WTC11 (cell line): ENCODE measurements at regions not wholly inside any gene's neighbourhood (a gene's known extent, or its start where the extent isn't known, plus 50 kb on each side); places are given as distances from the start of the nearest gene placed in this dataset.

Source experiments
- ATAC-seq: fragments of 200-7000 bp; cut with Tn5 transposase; 2 replicates; pipeline ENCODE4 v1.10.0; 2021; ENCODE audit warnings: mild to moderate bottlenecking, moderate library complexity
- CTCF ChIA-PET: fragments of 300-600 bp; sonication (Branson Sonifier 250); formaldehyde crosslinking; loops from one replicate; lab custom pipeline; 2021; ENCODE audit warnings: antibody characterized with exemption; lab: Charles Lee
- POLR2A ChIA-PET: fragments of 350-600 bp; sonication (Branson Sonifier 250); formaldehyde crosslinking; loops from one replicate; lab custom pipeline; 2021; ENCODE audit warnings: antibody characterized with exemption; lab: Charles Lee
- DNase-seq: peaks from one replicate; pipeline ENCODE4 v3.0.0; 2021; ENCODE audit warnings: low spot score
- H3K27ac Mint-ChIP-seq: 2 replicates; pipeline ENCODE4 v1.8.0; 2021; ENCODE audit warnings: mixed read lengths
- H3K27me3 Mint-ChIP-seq: 2 replicates; pipeline ENCODE4 v1.8.0; 2021; ENCODE audit warnings: low read depth, mild to moderate bottlenecking, moderate library complexity, mixed read lengths
- H3K36me3 Mint-ChIP-seq: 2 replicates; pipeline ENCODE4 v1.8.0; 2021; ENCODE audit warnings: mixed read lengths
- H3K4me1 Mint-ChIP-seq: 2 replicates; pipeline ENCODE4 v1.8.0; 2022; ENCODE audit warnings: mixed read lengths
- H3K4me3 Mint-ChIP-seq: 2 replicates; pipeline ENCODE4 v1.8.0; 2021; ENCODE audit warnings: mild to moderate bottlenecking, moderate library complexity, mixed read lengths
- H3K9me3 Mint-ChIP-seq: 2 replicates; pipeline ENCODE4 v1.8.0; 2021; ENCODE audit warnings: mixed read lengths
- CREB1 ChIP-seq: sonication (generic); formaldehyde crosslinking; IDR thresholded peaks from 2 replicates; pipeline ENCODE4 v1.8.0; 2023; ENCODE audit warnings: mild to moderate bottlenecking, missing genetic modification reagents
- GTF2I ChIP-seq: fragments of 250-450 bp; sonication (Bioruptor Pico); conservative IDR thresholded peaks from 2 replicates; pipeline ENCODE4 v1.4.0; 2021; ENCODE audit warnings: mild to moderate bottlenecking
- JUN ChIP-seq: sonication (generic); formaldehyde crosslinking; IDR thresholded peaks from 2 replicates; pipeline ENCODE4 v1.8.0; 2023; ENCODE audit warnings: mild to moderate bottlenecking, missing genetic modification reagents
- MYBL2 ChIP-seq: sonication (generic); formaldehyde crosslinking; IDR thresholded peaks from 2 replicates; pipeline ENCODE4 v1.8.1; 2023; ENCODE audit warnings: mild to moderate bottlenecking, moderate library complexity, missing genetic modification reagents
- NFE2L1 ChIP-seq: sonication (generic); formaldehyde crosslinking; IDR thresholded peaks from 2 replicates; pipeline ENCODE4 v1.8.1; 2023; ENCODE audit warnings: missing genetic modification reagents
- OVOL2 ChIP-seq: fragments of 250-450 bp; sonication (Bioruptor Pico); IDR thresholded peaks from 2 replicates; pipeline ENCODE4 v1.9.0; 2021; ENCODE audit warnings: mild to moderate bottlenecking, borderline replicate concordance
- SP1 ChIP-seq: sonication (generic); formaldehyde crosslinking; conservative IDR thresholded peaks from 2 replicates; pipeline ENCODE4 v1.8.1; 2022; ENCODE audit warnings: missing genetic modification reagents
- TEAD4 ChIP-seq: sonication (generic); formaldehyde crosslinking; IDR thresholded peaks from 2 replicates; pipeline ENCODE4 v1.8.0; 2022; ENCODE audit warnings: mild to moderate bottlenecking, missing genetic modification reagents
- TP53 ChIP-seq: sonication (generic); formaldehyde crosslinking; IDR thresholded peaks from 2 replicates; pipeline ENCODE4 v1.8.1; 2023; ENCODE audit warnings: mild to moderate bottlenecking, missing genetic modification reagents
- ZNF121 ChIP-seq: sonication (generic); formaldehyde crosslinking; IDR thresholded peaks from 2 replicates; pipeline ENCODE4 v1.8.0; 2023; ENCODE audit warnings: missing genetic modification reagents
- ZNF138 ChIP-seq: sonication (generic); formaldehyde crosslinking; conservative IDR thresholded peaks from 2 replicates; pipeline ENCODE4 v1.8.1; 2022; ENCODE audit warnings: mild to moderate bottlenecking, moderate library complexity, missing genetic modification reagents
- ZNF423 ChIP-seq: fragments of 250-450 bp; sonication (Bioruptor Pico); IDR thresholded peaks from 2 replicates; pipeline ENCODE4 v2.1.2; 2022; ENCODE audit warnings: mild to moderate bottlenecking, moderate library complexity
- TF ChIP-seq, protein P1 (sequence below): fragments of 250-450 bp; sonication (Bioruptor Pico); IDR thresholded peaks from 2 replicates; pipeline ENCODE4 v1.8.0; 2021; ENCODE audit warnings: mild to moderate bottlenecking
- TF ChIP-seq, protein P2 (sequence below): sonication (generic); formaldehyde crosslinking; IDR thresholded peaks from 2 replicates; pipeline ENCODE4 v1.8.0; 2022; ENCODE audit warnings: mild to moderate bottlenecking, missing genetic modification reagents
- TF ChIP-seq, protein P3 (sequence below): sonication (generic); formaldehyde crosslinking; IDR thresholded peaks from 2 replicates; pipeline ENCODE4 v1.8.0; 2023; ENCODE audit warnings: mild to moderate bottlenecking, missing genetic modification reagents
- TF ChIP-seq, protein P4 (sequence below): sonication (generic); formaldehyde crosslinking; conservative IDR thresholded peaks from 2 replicates; pipeline ENCODE4 v1.8.1; 2023; ENCODE audit warnings: mild to moderate bottlenecking, low read depth, missing genetic modification reagents, moderate library complexity
- TF ChIP-seq, protein P5 (sequence below): sonication (generic); formaldehyde crosslinking; IDR thresholded peaks from 2 replicates; pipeline ENCODE4 v1.8.1; 2022; ENCODE audit warnings: missing genetic modification reagents, borderline replicate concordance
- TF ChIP-seq, protein P6 (sequence below): sonication (generic); formaldehyde crosslinking; IDR thresholded peaks from 2 replicates; pipeline ENCODE4 v1.8.0; 2023; ENCODE audit warnings: missing genetic modification reagents
- TF ChIP-seq, protein P7 (sequence below): fragments of 250-450 bp; sonication (Bioruptor Pico); IDR thresholded peaks from 2 replicates; pipeline ENCODE4 v1.9.0; 2021; ENCODE audit warnings: mild to moderate bottlenecking

DNA sequence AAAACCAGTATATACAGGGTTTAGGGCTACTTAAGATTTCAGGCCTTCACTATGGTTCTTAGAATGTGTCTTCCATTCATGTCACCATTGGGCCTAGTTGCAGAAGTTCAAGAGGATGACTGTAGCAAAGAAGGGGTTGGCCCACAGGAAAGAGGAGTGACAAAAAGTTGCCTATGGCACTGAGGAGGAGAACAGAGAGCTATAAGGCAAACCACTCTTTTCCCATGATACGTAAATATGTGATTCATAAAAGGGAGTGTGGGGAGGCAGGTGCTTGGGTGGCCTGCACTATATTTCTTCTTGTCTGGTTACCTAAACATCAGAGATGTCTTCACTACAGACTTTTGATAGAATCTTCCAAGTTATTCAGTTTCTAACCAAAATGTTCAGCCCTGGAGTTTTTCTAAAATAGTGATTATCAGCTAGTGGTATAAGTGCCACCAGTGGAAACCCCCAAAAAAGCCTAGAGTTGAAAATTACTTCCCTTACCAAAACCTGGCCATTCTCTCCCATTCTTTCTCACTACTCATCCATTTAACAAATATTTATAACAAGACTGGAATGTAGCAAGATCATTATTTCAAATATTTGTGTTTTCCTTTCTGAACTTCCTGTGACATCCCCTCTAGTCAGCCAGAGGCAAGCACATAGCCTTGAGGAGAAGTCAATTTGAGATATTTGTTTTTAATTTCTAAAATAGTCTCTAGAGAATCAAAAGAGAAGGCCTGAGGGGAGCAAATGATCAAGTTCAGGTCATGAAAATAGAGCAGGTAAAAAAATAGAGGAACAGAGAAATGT lies 367.4 kb downstream of the EFNA5 start:
- H3K9me3 Mint-ChIP-seq: no peaks in the 10 kb centered on the region
- DNase-seq (no peak), ATAC-seq (no peak)
- no peaks in the 10 kb centered on the region for H3K36me3 Mint-ChIP-seq
- peaks cover 8% of the 10 kb centered on the region for H3K4me1 Mint-ChIP-seq
- H3K27me3 Mint-ChIP-seq: no peaks in the 10 kb centered on the region
- H3K27ac Mint-ChIP-seq: no peak overlapping the region
- ChIA-PET POLR2A (no interaction called here), CTCF (no interaction called here)
- TF ChIP-seq, protein P1, sequence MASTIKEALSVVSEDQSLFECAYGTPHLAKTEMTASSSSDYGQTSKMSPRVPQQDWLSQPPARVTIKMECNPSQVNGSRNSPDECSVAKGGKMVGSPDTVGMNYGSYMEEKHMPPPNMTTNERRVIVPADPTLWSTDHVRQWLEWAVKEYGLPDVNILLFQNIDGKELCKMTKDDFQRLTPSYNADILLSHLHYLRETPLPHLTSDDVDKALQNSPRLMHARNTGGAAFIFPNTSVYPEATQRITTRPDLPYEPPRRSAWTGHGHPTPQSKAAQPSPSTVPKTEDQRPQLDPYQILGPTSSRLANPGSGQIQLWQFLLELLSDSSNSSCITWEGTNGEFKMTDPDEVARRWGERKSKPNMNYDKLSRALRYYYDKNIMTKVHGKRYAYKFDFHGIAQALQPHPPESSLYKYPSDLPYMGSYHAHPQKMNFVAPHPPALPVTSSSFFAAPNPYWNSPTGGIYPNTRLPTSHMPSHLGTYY (CRISPR knock-in tag): no peak
- TF ChIP-seq, protein P2, sequence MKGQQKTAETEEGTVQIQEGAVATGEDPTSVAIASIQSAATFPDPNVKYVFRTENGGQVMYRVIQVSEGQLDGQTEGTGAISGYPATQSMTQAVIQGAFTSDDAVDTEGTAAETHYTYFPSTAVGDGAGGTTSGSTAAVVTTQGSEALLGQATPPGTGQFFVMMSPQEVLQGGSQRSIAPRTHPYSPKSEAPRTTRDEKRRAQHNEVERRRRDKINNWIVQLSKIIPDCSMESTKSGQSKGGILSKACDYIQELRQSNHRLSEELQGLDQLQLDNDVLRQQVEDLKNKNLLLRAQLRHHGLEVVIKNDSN: no peak
- TF ChIP-seq MYBL2 (CRISPR knock-in tag) (no peak), ZNF138 (CRISPR knock-in tag) (no peak), NFE2L1 (CRISPR knock-in tag) (no peak), GTF2I (no peak), CREB1 (no peak)
- TF ChIP-seq, protein P3, sequence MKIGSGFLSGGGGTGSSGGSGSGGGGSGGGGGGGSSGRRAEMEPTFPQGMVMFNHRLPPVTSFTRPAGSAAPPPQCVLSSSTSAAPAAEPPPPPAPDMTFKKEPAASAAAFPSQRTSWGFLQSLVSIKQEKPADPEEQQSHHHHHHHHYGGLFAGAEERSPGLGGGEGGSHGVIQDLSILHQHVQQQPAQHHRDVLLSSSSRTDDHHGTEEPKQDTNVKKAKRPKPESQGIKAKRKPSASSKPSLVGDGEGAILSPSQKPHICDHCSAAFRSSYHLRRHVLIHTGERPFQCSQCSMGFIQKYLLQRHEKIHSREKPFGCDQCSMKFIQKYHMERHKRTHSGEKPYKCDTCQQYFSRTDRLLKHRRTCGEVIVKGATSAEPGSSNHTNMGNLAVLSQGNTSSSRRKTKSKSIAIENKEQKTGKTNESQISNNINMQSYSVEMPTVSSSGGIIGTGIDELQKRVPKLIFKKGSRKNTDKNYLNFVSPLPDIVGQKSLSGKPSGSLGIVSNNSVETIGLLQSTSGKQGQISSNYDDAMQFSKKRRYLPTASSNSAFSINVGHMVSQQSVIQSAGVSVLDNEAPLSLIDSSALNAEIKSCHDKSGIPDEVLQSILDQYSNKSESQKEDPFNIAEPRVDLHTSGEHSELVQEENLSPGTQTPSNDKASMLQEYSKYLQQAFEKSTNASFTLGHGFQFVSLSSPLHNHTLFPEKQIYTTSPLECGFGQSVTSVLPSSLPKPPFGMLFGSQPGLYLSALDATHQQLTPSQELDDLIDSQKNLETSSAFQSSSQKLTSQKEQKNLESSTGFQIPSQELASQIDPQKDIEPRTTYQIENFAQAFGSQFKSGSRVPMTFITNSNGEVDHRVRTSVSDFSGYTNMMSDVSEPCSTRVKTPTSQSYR (CRISPR knock-in tag): no peak
- TF ChIP-seq, protein P4, sequence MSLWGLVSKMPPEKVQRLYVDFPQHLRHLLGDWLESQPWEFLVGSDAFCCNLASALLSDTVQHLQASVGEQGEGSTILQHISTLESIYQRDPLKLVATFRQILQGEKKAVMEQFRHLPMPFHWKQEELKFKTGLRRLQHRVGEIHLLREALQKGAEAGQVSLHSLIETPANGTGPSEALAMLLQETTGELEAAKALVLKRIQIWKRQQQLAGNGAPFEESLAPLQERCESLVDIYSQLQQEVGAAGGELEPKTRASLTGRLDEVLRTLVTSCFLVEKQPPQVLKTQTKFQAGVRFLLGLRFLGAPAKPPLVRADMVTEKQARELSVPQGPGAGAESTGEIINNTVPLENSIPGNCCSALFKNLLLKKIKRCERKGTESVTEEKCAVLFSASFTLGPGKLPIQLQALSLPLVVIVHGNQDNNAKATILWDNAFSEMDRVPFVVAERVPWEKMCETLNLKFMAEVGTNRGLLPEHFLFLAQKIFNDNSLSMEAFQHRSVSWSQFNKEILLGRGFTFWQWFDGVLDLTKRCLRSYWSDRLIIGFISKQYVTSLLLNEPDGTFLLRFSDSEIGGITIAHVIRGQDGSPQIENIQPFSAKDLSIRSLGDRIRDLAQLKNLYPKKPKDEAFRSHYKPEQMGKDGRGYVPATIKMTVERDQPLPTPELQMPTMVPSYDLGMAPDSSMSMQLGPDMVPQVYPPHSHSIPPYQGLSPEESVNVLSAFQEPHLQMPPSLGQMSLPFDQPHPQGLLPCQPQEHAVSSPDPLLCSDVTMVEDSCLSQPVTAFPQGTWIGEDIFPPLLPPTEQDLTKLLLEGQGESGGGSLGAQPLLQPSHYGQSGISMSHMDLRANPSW: no peak
- TF ChIP-seq, protein P5, sequence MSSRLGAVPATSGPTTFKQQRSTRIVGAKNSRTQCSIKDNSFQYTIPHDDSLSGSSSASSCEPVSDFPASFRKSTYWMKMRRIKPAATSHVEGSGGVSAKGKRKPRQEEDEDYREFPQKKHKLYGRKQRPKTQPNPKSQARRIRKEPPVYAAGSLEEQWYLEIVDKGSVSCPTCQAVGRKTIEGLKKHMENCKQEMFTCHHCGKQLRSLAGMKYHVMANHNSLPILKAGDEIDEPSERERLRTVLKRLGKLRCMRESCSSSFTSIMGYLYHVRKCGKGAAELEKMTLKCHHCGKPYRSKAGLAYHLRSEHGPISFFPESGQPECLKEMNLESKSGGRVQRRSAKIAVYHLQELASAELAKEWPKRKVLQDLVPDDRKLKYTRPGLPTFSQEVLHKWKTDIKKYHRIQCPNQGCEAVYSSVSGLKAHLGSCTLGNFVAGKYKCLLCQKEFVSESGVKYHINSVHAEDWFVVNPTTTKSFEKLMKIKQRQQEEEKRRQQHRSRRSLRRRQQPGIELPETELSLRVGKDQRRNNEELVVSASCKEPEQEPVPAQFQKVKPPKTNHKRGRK: no peak
- TF ChIP-seq, protein P6, sequence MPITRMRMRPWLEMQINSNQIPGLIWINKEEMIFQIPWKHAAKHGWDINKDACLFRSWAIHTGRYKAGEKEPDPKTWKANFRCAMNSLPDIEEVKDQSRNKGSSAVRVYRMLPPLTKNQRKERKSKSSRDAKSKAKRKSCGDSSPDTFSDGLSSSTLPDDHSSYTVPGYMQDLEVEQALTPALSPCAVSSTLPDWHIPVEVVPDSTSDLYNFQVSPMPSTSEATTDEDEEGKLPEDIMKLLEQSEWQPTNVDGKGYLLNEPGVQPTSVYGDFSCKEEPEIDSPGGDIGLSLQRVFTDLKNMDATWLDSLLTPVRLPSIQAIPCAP (CRISPR knock-in tag): no peak
- no peak overlapping the region for H3K4me3 Mint-ChIP-seq

DNA sequence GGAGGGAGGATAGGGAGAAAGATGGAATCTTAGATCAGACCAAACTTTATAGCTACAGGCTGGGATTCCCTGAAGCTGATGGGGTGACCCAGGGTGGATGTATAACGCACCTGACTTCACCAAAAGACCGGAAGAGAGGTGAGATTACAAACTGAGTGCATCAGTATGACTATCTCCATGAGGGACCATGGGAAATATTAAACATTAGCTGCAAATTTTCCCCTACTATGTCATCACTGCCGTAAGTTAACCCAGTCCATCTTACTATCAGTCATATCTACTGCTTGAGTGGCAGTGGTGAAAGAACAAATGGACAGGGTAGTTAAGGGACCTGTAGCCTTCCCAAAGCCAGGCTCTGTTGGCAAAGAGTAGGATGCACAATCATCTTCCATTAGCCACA lies 368.3 kb downstream of the EFNA5 start:
- no peaks in the 10 kb centered on the region for H3K27me3 Mint-ChIP-seq
- TF ChIP-seq TP53 (CRISPR knock-in tag) (no peak), ZNF121 (CRISPR knock-in tag) (no peak), TEAD4 (CRISPR knock-in tag) (no peak), SP1 (CRISPR knock-in tag) (no peak), JUN (CRISPR knock-in tag) (no peak), ZNF423 (CRISPR knock-in tag) (no peak), OVOL2 (CRISPR knock-in tag) (no peak), MYBL2 (CRISPR knock-in tag) (no peak)
- TF ChIP-seq, protein P7, sequence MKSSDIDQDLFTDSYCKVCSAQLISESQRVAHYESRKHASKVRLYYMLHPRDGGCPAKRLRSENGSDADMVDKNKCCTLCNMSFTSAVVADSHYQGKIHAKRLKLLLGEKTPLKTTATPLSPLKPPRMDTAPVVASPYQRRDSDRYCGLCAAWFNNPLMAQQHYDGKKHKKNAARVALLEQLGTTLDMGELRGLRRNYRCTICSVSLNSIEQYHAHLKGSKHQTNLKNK (CRISPR knock-in tag): no peak
- TF ChIP-seq, protein P3 (CRISPR knock-in tag): no peak
- TF ChIP-seq, all 79 proteins: peak for 0
- no peaks in the 10 kb centered on the region for H3K9me3 Mint-ChIP-seq
- CTCF ChIA-PET: interaction anchor here (1.1 kb wide), 1 partner anchor 198 kb away, joined by 3 read pairs; no protein-coding TSS in a partner anchor
- no peak for ATAC-seq
- POLR2A ChIA-PET: no interaction called here
- H3K4me3 Mint-ChIP-seq: no peak overlapping the region
- H3K36me3 Mint-ChIP-seq: no peaks in the 10 kb centered on the region
- no peak overlapping the region for H3K27ac Mint-ChIP-seq
- H3K4me1 Mint-ChIP-seq: peaks cover 8% of the 10 kb centered on the region
- DNase-seq: no peak
